ENCODE measurements at regions not wholly inside any gene's neighbourhood (a gene's known extent, or its start where the extent isn't known, plus 50 kb on each side); places are given as distances from the start of the nearest gene placed in this dataset.

GRCh38 chr1:244226435-244226834 is 175.4 kb downstream of the ZBTB18 start:
- Histone ChIP-seq H2AFZ (no peak overlapping the region), H3K27ac (peak overlapping the region; percentile 52), H3K4me3 (no peak overlapping the region), H3K4me1 (replicated peaks; ENCODE audit: insufficient read depth) (peaks cover 41% of the 10 kb centered on the region), H3K4me2 (peak overlapping the region; percentile 19; the same call in 1 of the 2 replicates), H3K9me2 (ENCODE audit: insufficient read depth) (no peaks in the 10 kb centered on the region), H3K36me3 (ENCODE audit: low read depth) (no peaks in the 10 kb centered on the region), H4K20me1 (ENCODE audit: insufficient read depth) (no peaks in the 10 kb centered on the region), H3K9me3 (ENCODE audit: insufficient read depth, low read depth) (no peaks in the 10 kb centered on the region), H3F3A (ENCODE audit: insufficient read depth, low read depth) (peaks cover 17% of the 10 kb centered on the region), H3K79me2 (ENCODE audit: low read depth) (no peaks in the 10 kb centered on the region), H3K27me3 (ENCODE audit: insufficient read depth, low read depth) (no peaks in the 10 kb centered on the region)
- intact Hi-C loops (cut with micrococcal nuclease; ENCODE audit: unreplicated experiment): no loop called here
- TF ChIP-seq CTCF (conservative IDR thresholded peaks at IDR 0.05): no peak
- no peak for TF ChIP-seq EZH2 (IDR thresholded peaks at IDR 0.05; ENCODE audit: low read depth)
- DNase-seq: peak in 1 of 2 experiments; percentile 69
- BruUV-seq (replicated peaks): no TSS peak
- ChIA-PET POLR2A (ENCODE audit: unreplicated experiment) (no interaction called here), CTCF (no interaction called here)

GRCh38 chr1:244230470-244230869 is 179.4 kb downstream of the ZBTB18 start:
- Histone ChIP-seq H3K27ac (peak overlapping the region; percentile 68), H3K4me2 (peak overlapping the region; percentile 86; the same call in 1 of the 2 replicates), H3K36me3 (ENCODE audit: low read depth) (no peaks in the 10 kb centered on the region), H3K79me2 (ENCODE audit: low read depth) (no peaks in the 10 kb centered on the region), H3F3A (ENCODE audit: insufficient read depth, low read depth) (peaks cover 27% of the 10 kb centered on the region), H3K9me3 (ENCODE audit: insufficient read depth, low read depth) (no peaks in the 10 kb centered on the region), H3K9me2 (ENCODE audit: insufficient read depth) (no peaks in the 10 kb centered on the region), H3K27me3 (ENCODE audit: insufficient read depth, low read depth) (no peaks in the 10 kb centered on the region), H2AFZ (peak overlapping the region; percentile 74; the same call in 1 of the 2 replicates), H4K20me1 (ENCODE audit: insufficient read depth) (no peaks in the 10 kb centered on the region), H3K4me1 (replicated peaks; ENCODE audit: insufficient read depth) (peaks cover 55% of the 10 kb centered on the region), H3K4me3 (no peak overlapping the region)
- intact Hi-C loops (cut with micrococcal nuclease; ENCODE audit: unreplicated experiment): no loop called here
- ChIA-PET CTCF (no interaction called here), POLR2A (ENCODE audit: unreplicated experiment) (interaction anchor here (0.5 kb wide), 1 partner anchor 229 kb away, joined by 3 read pairs; no protein-coding TSS in a partner anchor)
- no TSS peak for BruUV-seq (replicated peaks)
- DNase-seq: no peak
- no peak for TF ChIP-seq EZH2 (IDR thresholded peaks at IDR 0.05; ENCODE audit: low read depth)
- no peak for TF ChIP-seq CTCF (conservative IDR thresholded peaks at IDR 0.05)

- Histone ChIP-seq H2AFZ (peak overlapping the region; percentile 74), H3K36me3 (ENCODE audit: low read depth) (no peaks in the 10 kb centered on the region), H3K9me2 (ENCODE audit: insufficient read depth) (no peaks in the 10 kb centered on the region), H3K4me1 (replicated peaks; ENCODE audit: insufficient read depth) (peaks cover 49% of the 10 kb centered on the region), H3K4me2 (peak overlapping the region; percentile 86), H3K27me3 (ENCODE audit: insufficient read depth, low read depth) (no peaks in the 10 kb centered on the region), H3K9me3 (ENCODE audit: insufficient read depth, low read depth) (no peaks in the 10 kb centered on the region), H3K27ac (peak overlapping the region; percentile 68), H3K79me2 (ENCODE audit: low read depth) (no peaks in the 10 kb centered on the region), H3F3A (ENCODE audit: insufficient read depth, low read depth) (peaks cover 27% of the 10 kb centered on the region), H3K4me3 (peak overlapping the region; percentile 48; the same call in 1 of the 2 replicates), H4K20me1 (ENCODE audit: insufficient read depth) (no peaks in the 10 kb centered on the region)
- BruUV-seq (replicated peaks): no TSS peak
- ChIA-PET CTCF (interaction anchor here (0.5 to 1.3 kb wide), 2 partner anchors 41 to 382 kb away, joined by 3 read pairs; no protein-coding TSS in a partner anchor), POLR2A (ENCODE audit: unreplicated experiment) (interaction anchor here (0.5 to 0.7 kb wide), 2 partner anchors 58 to 228 kb away, joined by 3 to 4 read pairs; no protein-coding TSS in a partner anchor)
- peak; percentile 34 to 67 for DNase-seq
- intact Hi-C loops (cut with micrococcal nuclease; ENCODE audit: unreplicated experiment): loop anchor here (1.0 kb wide), 1 partner anchor 17 kb away; no protein-coding TSS in a partner anchor
- TF ChIP-seq CTCF (conservative IDR thresholded peaks at IDR 0.05) (no peak), EZH2 (IDR thresholded peaks at IDR 0.05; ENCODE audit: low read depth) (no peak)
These were observed 180.1 kb downstream of the ZBTB18 start for GRCh38 chr1:244231193-244231571.

Data from PC-9 (cell line).